Tibial nerve (tissue), 4 donors: ENCODE measurements at regions not wholly inside any gene's neighbourhood (a gene's known extent, or its start where the extent isn't known, plus 50 kb on each side); places are given as distances from the start of the nearest gene placed in this dataset.

Source experiments
- DNase-seq, 2 donors: peaks; one replicate each; pipeline ENCODE4 v3.0.0-alpha.2; 2019; ENCODE audit warnings: low spot score in 2 of 2
- H3K27ac ChIP-seq, 4 donors: fragments of 200-600 bp; sonication (generic) in 3 of 4; one replicate each; pipeline ENCODE4 v1.5.1; 2017 to 2019; ENCODE audit warnings: mild to moderate bottlenecking in 1 of 4
- H3K27me3 ChIP-seq, 2 donors: fragments of 200-600 bp; sonication (generic) in 1 of 2; one replicate each; pipeline versions ENCODE4 v1.5.1 to v1.6.0; 2017 to 2019
- H3K36me3 ChIP-seq, 3 donors: fragments of 200-600 bp; sonication (generic); one replicate each; pipeline ENCODE4 v1.5.1; 2018 to 2019
- H3K4me1 ChIP-seq, 4 donors: fragments of 200-600 bp; sonication (generic) in 3 of 4; one replicate each; pipeline ENCODE4 v1.5.1; 2017 to 2019
- H3K4me3 ChIP-seq, 4 donors: fragments of 200-600 bp; sonication (generic) in 3 of 4; one replicate each; pipeline ENCODE4 v1.5.1; 2017 to 2019; ENCODE audit warnings: mild to moderate bottlenecking in 1 of 4, moderate library complexity in 1 of 4
- H3K9me3 ChIP-seq, 4 donors: fragments of 200-600 bp; sonication (generic) in 3 of 4; one replicate each; pipeline ENCODE4 v1.5.1; 2017 to 2019
- CTCF ChIP-seq, 5 experiments: fragments of 200-600 bp in 3 of 5; fragments of 450-650 bp in 2 of 5; sonication (generic) in 3 of 5; IDR thresholded peaks; one replicate each; pipeline ENCODE4 v1.5.1; 2016 to 2019; ENCODE audit warnings: antibody characterized with exemption in 5 of 5, mild to moderate bottlenecking in 3 of 5, moderate library complexity in 2 of 5
- EP300 ChIP-seq, 2 donors: sonication (generic); formaldehyde crosslinking; IDR thresholded peaks; one replicate each; pipeline ENCODE4 v1.6.1; 2017; ENCODE audit warnings: antibody characterized with exemption in 2 of 2, mild to moderate bottlenecking in 1 of 2
- POLR2A ChIP-seq, 2 donors: fragments of 450-650 bp; IDR thresholded peaks; one replicate each; pipeline ENCODE4 v1.6.1; 2017; ENCODE audit warnings: antibody characterized with exemption in 2 of 2, mild to moderate bottlenecking in 2 of 2, moderate library complexity in 2 of 2
- WGBS, 2 donors: methylation state at CpG; one replicate each; pipeline ENCODE4 v1.1.5; 2018; 5-methylcytosine and 5-hydroxymethylcytosine counted together

GRCh38 chr13:90311929-90312328 is 1035.6 kb upstream of the MIR17HG start:
- H3K4me3 ChIP-seq: no peak overlapping the region
- H3K27ac ChIP-seq: no peak overlapping the region
- WGBS, 2 donors: 67 to 73% methylated on average over 7 of the region's 7 CpGs
- H3K4me1 ChIP-seq: no peaks in the 10 kb centered on the region
- DNase-seq: no peak
- no peaks in the 10 kb centered on the region for H3K27me3 ChIP-seq
- no peaks in the 10 kb centered on the region for H3K36me3 ChIP-seq
- TF ChIP-seq EP300 (IDR thresholded peaks at IDR 0.05) (no peak), CTCF (IDR thresholded peaks at IDR 0.05) (no peak), POLR2A (IDR thresholded peaks at IDR 0.05) (no peak)
- no peaks in the 10 kb centered on the region for H3K9me3 ChIP-seq

- Histone ChIP-seq H3K9me3 (no peaks in the 10 kb centered on the region), H3K27me3 (no peaks in the 10 kb centered on the region), H3K4me1 (no peaks in the 10 kb centered on the region), H3K4me3 (no peak overlapping the region), H3K36me3 (no peaks in the 10 kb centered on the region), H3K27ac (no peak overlapping the region)
- 34 to 39% methylated on average over 2 of the region's 2 CpGs for whole genome bisulfite sequencing, 2 donors
- TF ChIP-seq EP300 (IDR thresholded peaks at IDR 0.05) (no peak), POLR2A (IDR thresholded peaks at IDR 0.05) (no peak), CTCF (IDR thresholded peaks at IDR 0.05) (no peak)
- DNase-seq: no peak
These were observed 1032.4 kb upstream of the MIR17HG start for GRCh38 chr13:90315061-90315460.

- TF ChIP-seq EP300 (IDR thresholded peaks at IDR 0.05) (no peak), CTCF (IDR thresholded peaks at IDR 0.05) (no peak), POLR2A (IDR thresholded peaks at IDR 0.05) (no peak)
- Histone ChIP-seq H3K4me3 (no peak overlapping the region), H3K36me3 (no peaks in the 10 kb centered on the region), H3K27me3 (no peaks in the 10 kb centered on the region), H3K9me3 (no peaks in the 10 kb centered on the region), H3K4me1 (no peaks in the 10 kb centered on the region), H3K27ac (no peak overlapping the region)
- 91 to 92% methylated on average over 4 of the region's 4 CpGs for WGBS, 2 donors
- DNase-seq: no peak
These were observed 1026.8 kb upstream of the MIR17HG start for GRCh38 chr13:90320664-90321063.

GRCh38 chr13:90321281-90321931 is 1026.1 kb upstream of the MIR17HG start:
- no peaks in the 10 kb centered on the region for H3K4me1 ChIP-seq
- H3K27ac ChIP-seq: no peak overlapping the region
- H3K27me3 ChIP-seq: no peaks in the 10 kb centered on the region
- TF ChIP-seq POLR2A (IDR thresholded peaks at IDR 0.05): no peak
- TF ChIP-seq EP300 (IDR thresholded peaks at IDR 0.05): no peak
- TF ChIP-seq CTCF (IDR thresholded peaks at IDR 0.05): no peak
- DNase-seq: no peak
- no peak overlapping the region for H3K4me3 ChIP-seq
- H3K36me3 ChIP-seq: no peaks in the 10 kb centered on the region
- H3K9me3 ChIP-seq: no peaks in the 10 kb centered on the region
- 76 to 80% methylated on average over 9 of the region's 9 CpGs for WGBS, 2 donors

GRCh38 chr13:90329641-90330040 is 1017.8 kb upstream of the MIR17HG start:
- H3K27ac ChIP-seq: no peak overlapping the region
- WGBS, 2 donors: 38 to 44% methylated on average over 1 of the region's 1 CpG
- DNase-seq: no peak
- no peaks in the 10 kb centered on the region for H3K36me3 ChIP-seq
- no peaks in the 10 kb centered on the region for H3K4me1 ChIP-seq
- H3K4me3 ChIP-seq: no peak overlapping the region
- TF ChIP-seq CTCF (IDR thresholded peaks at IDR 0.05) (no peak), EP300 (IDR thresholded peaks at IDR 0.05) (no peak), POLR2A (IDR thresholded peaks at IDR 0.05) (no peak)
- no peaks in the 10 kb centered on the region for H3K27me3 ChIP-seq
- H3K9me3 ChIP-seq: no peaks in the 10 kb centered on the region
